ENCODE measurements at regions not wholly inside any gene's neighbourhood (a gene's known extent, or its start where the extent isn't known, plus 50 kb on each side); places are given as distances from the start of the nearest gene placed in this dataset.
A peak's percentile ranks its signal among the peaks of the same experiment; 100 is the strongest.

DNA sequence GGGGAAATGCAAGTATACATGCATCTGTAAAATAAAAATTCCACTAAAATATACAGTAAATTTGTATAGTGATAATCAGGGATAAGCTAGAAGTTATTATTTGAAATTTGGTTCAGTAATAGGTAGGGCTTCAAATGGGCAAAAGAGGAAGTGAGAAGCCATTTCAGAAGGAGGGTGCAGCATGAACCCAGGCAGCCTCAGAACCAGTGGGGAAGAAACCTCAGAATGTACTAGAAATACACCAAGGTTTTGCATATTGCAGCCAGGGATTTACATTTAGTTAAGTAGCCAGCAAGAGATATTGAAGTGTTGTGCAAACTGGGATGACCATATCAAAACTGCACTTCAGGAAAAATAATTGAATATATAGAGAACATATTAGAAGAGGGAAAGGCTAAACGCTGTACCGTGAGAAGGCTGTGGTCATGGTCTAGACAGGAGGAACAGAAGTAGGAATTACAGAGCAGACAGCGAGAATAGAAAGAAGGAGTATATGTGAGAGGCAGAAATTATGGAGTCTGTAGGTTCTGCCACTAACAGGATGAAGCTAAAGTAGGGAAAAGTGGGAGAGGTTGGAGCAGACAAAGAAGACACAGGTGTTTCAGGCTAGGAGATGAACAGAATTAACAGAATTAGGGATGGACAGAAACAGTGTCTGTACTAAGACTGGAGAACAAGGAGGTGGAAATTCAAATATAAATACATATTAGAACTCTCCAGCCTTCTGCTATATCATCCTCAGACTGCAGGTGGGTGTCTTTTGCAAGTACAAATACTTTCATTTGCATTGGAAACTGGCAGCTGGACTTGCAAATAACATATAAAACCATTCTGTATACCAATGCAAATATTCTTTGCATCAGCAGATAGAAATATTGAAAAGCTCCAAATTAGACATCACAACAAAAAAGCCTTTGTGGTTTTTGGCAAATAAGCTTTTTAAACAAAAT is 335.6 kb downstream of the ZNF608 start:
- no peak for DNase-seq

DNA sequence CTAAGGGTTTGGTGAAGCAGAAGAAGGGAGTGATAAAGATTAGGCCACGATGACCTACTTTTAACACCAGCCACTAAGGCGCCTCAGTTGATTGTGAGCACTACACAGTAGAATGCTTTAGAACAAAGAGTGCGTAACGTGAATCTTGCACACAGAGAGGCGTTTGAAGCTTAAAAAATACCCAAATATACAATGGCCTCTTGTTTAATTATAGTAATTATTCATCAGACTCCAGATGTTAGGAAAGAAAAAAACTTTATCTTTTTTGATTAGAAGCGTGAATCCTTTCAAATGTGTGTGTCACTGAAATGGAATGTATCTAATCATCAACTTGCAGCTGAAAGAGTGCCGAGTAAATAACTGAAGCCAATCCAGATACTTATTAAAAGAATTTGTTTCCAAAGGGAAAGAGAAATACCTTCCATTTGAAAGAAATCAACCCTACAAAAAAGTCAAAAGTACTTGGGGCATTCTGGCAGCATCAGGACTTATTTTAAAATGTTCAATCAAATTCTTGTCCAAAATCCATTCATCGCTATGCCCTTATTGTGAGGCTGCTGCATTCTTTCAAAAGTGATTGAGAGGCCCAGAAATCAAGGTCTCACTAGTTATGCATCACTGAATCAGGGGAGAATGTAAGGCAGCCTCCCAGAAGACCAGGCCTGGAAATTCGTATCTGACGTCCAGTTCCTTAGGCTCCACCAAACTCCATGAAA is 337.5 kb downstream of the ZNF608 start:
- DNase-seq, result no peak

- DNase-seq, result no peak
Observed at GRCh38 chr5:124404796-124405195, 341.6 kb downstream of the ZNF608 start.

GRCh38 chr5:124403281-124403680 is 343.2 kb downstream of the ZNF608 start:
- DNase-seq, result no peak

DNA sequence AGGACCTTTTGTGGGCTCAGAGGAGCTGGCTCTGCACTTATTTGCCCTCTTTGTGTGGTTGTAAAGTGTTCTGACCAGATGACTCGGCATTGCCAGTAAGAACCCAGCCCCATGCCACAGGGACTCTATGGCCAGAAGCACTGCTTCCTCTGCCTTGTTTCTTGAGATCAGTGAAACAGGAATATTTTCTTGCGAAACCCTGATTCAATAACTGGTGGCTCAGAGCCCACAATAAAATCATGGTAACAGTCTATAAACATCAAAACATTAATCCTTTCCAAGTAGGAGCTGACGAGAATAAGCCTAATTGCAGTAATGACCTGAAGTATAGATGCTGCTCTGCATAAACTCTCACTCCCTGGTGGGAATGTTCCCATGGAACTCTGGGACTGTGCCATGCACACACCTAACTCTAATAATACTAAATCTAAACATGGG is 344.3 kb downstream of the ZNF608 start:
- no peak for DNase-seq

- DNase-seq, result no peak
Observed at GRCh38 chr5:124401476-124402143, 344.8 kb downstream of the ZNF608 start.

- no peak for DNase-seq
Observed at GRCh38 chr5:124399426-124399961, 346.9 kb downstream of the ZNF608 start.

DNA sequence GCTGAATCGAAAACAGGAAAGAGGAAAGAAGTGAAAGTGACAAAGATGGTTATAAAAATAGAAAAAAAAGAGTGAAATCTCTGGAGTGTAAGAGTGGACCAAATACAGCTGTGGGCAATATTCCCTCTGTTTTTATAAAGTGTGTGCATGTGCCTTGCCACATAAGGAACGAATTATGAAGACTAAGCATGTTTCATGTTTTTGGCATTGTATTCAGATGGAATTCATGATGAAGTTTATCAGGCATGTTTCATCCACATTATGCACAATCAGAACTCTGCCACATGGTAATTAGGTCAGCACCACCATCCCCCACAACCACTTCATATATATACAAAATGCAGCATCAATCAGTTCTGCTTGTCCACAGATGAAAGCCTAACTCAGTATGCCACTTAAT is 348.0 kb downstream of the ZNF608 start:
- no peak for DNase-seq

- DNase-seq, result no peak
Observed at GRCh38 chr5:124397317-124397716, 349.1 kb downstream of the ZNF608 start.

- no peak for DNase-seq
Observed at GRCh38 chr5:124395926-124396325, 350.5 kb downstream of the ZNF608 start.

DNA sequence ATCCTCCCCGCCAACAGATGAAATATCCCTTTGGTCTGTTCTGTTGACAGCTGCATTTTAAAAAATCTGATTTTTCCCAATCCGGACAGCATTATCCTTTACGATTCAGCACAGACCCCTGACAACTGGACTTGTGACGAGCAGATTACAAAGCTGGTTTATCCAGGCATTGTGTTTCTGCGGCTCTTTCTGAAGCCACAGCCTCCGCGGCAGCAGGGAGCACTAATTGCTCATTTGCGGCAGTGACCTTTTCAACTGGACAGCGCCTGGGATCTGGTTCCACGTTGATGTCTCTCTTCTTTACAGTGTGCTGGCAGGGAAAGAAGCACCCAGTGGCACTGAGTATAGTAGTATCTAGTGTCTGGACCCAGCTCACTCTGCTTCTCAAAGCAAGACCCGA is 351.2 kb downstream of the ZNF608 start:
- peak; percentile 51 for DNase-seq

DNA sequence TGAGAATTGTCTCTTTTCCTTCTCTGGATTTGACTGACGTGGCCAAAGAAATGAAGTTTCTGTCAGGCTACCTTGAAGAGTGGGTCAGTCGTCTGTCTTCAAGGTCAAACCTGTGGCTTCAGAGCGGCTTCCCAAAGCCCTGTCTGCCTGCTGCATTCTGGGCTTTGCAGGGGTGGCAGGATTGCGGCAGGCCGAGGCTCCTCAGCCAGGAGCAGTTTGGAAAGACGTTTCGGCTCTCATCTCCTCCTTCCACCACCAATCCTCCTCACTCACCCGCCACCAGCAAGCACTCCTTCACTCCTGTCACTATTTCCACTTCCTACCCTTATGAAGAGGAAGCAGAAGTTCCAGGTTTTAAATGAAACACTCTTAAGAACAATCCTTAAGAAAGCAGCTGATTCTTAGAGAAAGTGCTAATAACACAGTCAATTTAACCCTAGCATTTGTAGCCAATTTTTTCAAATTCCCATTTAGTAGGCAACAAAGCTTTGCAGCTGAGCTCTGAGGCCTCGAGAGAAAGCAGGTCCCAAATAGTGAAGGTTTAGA is 351.7 kb downstream of the ZNF608 start:
- DNase-seq, result no peak

DNA sequence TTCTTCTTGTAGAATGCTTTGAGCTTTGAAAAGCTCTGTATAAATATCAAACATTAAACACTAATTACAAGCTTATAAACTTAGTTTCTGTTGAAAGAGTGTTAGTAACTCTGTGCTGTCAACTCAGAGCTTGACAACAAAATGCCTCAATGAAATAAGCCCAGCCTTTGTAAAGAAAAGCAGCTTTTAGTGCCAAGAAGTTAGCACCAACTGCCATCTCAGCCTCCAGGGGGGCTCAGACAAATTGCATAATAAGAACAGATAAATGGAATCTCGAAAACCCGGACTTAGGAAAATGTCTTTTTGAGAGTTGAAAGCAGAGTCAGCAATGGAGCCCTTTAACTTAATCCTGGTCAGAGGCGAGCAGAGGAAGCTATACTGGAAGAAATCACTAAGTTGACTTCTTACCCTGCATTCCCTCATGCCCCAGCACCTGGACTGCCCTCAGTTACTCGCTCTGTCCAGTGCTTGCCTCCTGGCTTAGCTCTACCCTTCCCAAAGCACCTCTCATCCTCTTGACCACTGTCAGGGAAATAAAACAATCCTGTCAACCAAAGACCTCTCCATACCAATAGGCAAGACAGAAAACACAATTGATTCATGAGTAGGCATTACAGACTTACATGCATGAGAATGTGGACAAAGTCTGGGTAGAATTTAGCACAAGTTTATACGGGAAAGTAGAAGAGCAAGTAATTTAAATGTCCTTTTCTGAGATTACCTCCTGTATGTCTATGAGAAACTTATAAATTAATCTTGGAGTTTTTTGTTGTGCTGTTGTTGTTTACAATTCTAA is 352.7 kb downstream of the ZNF608 start:
- no peak for DNase-seq

- no peak for DNase-seq
Observed at GRCh38 chr5:124383693-124384092, 362.7 kb downstream of the ZNF608 start.

DNA sequence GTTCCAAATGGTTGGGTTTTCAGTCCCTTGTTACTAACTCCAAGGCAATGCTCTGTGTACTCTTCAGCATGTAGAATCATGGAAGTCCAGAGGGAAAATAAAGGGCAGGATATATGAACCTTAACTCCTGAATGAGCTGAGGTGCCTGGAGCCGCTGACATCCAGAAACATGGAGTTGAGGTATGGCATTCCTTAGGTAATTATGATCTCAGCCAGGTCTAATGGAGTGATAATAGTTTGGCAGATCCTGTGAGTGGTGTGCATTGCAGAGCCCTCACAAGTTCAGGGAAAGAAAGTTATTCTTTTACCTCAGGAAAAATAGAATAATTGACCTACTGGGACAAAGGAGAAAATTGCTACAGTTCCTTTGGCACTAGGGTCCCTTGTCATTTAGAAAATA is 369.1 kb downstream of the ZNF608 start:
- DNase-seq, result no peak

DNA sequence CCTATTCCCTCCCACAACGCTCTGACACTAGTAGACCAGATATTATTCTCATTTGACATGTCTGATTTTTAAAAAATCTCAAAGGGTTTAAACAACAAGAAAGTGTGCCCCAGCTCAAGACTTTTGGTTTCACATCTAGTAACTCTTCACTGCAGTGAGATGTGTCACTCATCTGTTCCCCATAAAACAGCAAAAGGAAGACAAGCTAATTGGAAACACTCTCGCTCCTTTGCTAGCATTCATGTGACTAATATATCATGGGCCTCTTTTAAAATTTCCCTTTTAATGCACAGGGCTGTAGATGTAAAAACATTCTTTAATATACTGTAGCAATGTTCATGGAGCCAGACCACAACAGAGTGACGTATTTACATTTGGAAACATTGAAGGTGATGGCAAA is 372.6 kb downstream of the ZNF608 start:
- DNase-seq, result no peak

- DNase-seq, result no peak
Observed at GRCh38 chr5:124372457-124372856, 374.0 kb downstream of the ZNF608 start.

DNA sequence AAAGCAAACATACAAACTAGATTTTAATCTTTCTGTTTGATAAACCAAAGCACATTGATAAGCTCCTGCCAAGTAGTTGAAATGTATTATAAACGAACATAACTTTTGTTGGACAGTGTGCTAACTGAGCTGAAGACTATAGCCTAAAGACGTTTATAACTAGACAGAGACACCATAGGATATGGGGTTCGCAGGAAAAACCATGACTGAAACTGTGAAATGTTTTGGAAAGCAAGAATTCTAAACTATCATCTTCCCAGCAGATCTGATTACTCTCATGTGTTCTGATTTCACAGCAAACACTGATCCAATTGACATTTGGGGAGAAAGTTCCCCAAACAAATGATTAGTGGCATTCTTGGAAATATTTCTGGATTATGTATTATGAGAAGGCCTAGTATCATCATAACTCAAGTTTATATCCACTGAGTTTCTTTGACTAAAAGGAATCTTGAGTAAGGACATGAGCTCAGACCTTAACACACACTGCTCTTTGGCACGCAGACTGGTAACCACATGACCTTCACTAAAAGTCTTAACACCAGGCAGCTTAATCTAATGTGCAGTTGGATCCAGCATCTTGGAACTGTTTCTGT is 375.2 kb downstream of the ZNF608 start:
- DNase-seq, result no peak

DNA sequence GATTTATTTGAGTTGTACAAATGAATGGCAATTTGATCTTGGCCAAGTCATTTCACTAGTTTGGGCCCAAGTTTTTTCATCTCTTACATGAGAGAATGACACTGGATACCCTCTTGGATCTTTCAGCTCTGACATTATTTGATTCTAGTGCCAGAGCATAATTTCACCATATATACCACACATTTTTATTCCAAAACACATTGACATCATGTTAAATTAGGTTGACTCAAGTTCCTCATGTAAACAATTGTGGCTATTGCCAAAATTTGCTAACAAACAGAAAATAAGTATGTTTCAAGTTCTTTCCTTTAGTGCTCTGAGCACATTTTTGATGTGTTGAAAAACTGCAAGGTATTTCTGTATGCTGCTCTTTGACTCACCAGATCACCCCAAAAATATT is 375.8 kb downstream of the ZNF608 start:
- no peak for DNase-seq

DNA sequence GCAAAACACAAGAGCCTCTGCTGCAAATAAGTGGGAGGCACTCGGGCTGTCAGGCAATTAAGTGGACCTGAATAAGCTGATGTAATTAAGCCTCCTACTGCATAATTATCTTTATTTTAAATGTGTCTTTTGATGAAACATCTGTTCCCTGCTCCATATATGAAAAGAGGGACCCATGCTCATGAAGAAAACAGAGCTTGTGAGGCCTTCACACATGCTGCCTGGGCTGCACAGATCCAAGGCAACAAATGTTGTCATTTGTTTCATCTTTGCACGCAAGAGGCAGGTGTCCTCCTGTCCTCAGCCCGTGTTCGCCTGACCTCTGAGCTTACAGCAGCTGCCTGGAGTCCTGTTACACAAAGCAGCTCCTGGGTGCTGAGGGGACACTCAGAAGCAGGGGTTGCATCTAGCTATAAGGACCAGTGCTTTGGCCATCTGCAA is 381.1 kb downstream of the ZNF608 start:
- no peak for DNase-seq

DNA sequence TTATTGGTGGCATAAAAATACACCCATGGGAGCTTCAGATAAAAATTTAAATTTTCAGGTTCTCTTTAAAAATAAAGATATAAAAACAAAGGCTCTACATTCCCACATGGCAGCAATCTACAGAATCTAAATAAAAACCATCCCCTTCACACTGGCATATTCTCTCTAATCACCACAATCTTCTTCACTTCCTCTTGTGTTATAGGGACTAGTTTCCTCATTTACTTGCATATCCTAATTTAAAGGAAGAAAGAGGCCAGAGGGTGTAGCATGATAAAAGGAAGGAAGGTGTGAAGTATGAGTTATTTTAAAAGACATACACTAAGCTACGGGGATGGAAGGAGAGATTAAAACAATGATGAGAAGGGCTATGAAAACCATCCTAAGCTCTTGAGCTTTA is 390.5 kb downstream of the ZNF608 start:
- no peak for DNase-seq

- DNase-seq, result no peak
Observed at GRCh38 chr5:124353016-124353415, 393.4 kb downstream of the ZNF608 start.

All from right forelimb (tissue), 1 donor.